H9 (cell line): ENCODE measurements at regions not wholly inside any gene's neighbourhood (a gene's known extent, or its start where the extent isn't known, plus 50 kb on each side); places are given as distances from the start of the nearest gene placed in this dataset.
"Not testable (repeated sequence)": the region's sequence is repeated elsewhere in the genome, so short reads cannot be mapped to it uniquely, and the experiment has no call there.

Experiments used
- DNase-seq: peaks from one replicate; pipeline ENCODE4 v3.0.0-alpha.2; 2017
- H2AFZ ChIP-seq: one replicate; pipeline ENCODE4 v1.6.1; 2013; ENCODE audit warnings: mild to moderate bottlenecking, low read length, control low read depth, moderate library complexity
- H2AK5ac ChIP-seq: 2 replicates; pipeline ENCODE4 v1.6.1; 2013; ENCODE audit warnings: low read length, control low read depth, mixed read lengths; ENCODE audit not compliant: insufficient read length
- H2BK120ac ChIP-seq: one replicate; pipeline ENCODE4 v1.6.1; 2013; ENCODE audit warnings: low read depth, mild to moderate bottlenecking, low read length, control low read depth, inconsistent platforms; ENCODE audit not compliant: poor library complexity, severe bottlenecking
- H2BK12ac ChIP-seq: 2 replicates; pipeline ENCODE4 v1.6.1; 2013; ENCODE audit warnings: low read length, control low read depth, mixed read lengths, low read depth; ENCODE audit not compliant: insufficient read length
- H2BK15ac ChIP-seq: 2 replicates; pipeline ENCODE4 v1.6.1; 2013; ENCODE audit warnings: low read depth, low read length, control low read depth
- H2BK20ac ChIP-seq: one replicate; pipeline ENCODE4 v1.6.1; 2013; ENCODE audit warnings: low read depth, mild to moderate bottlenecking, low read length, control low read depth, inconsistent platforms; ENCODE audit not compliant: poor library complexity, severe bottlenecking
- H2BK5ac ChIP-seq: 2 replicates; pipeline ENCODE4 v1.6.1; 2013; ENCODE audit warnings: low read length, control low read depth, mixed read lengths; ENCODE audit not compliant: insufficient read length
- H3K14ac ChIP-seq: 2 replicates; pipeline ENCODE4 v1.6.1; 2013; ENCODE audit warnings: low read length, control low read depth; ENCODE audit not compliant: insufficient read depth
- H3K18ac ChIP-seq: 2 replicates; pipeline ENCODE4 v1.6.1; 2013; ENCODE audit warnings: low read depth, mild to moderate bottlenecking, mixed read lengths, low read length, control low read depth; ENCODE audit not compliant: insufficient read length
- H3K23ac ChIP-seq: 2 replicates; pipeline ENCODE4 v1.6.1; 2013; ENCODE audit warnings: low read length, control low read depth, mixed read lengths, low read depth; ENCODE audit not compliant: insufficient read length
- H3K23me2 ChIP-seq: 2 replicates; pipeline ENCODE4 v1.6.1; 2013; ENCODE audit warnings: low read depth, mild to moderate bottlenecking, mixed read lengths, low read length, control low read depth; ENCODE audit not compliant: insufficient read length, poor library complexity, severe bottlenecking
- H3K27ac ChIP-seq: 2 replicates; pipeline ENCODE4 v1.5.1; 2013; ENCODE audit warnings: low read length, control low read depth, mixed read lengths, low read depth; ENCODE audit not compliant: insufficient read length
- H3K27me3 ChIP-seq: 2 replicates; pipeline ENCODE4 v1.6.1; 2013; ENCODE audit warnings: low read length, control low read depth, inconsistent platforms; ENCODE audit not compliant: insufficient read depth
- H3K4ac ChIP-seq: 2 replicates; pipeline ENCODE4 v1.6.1; 2013; ENCODE audit warnings: low read depth, mild to moderate bottlenecking, control low read depth, inconsistent platforms, low read length, moderate library complexity
- H3K4me1 ChIP-seq: 2 replicates; pipeline ENCODE4 v1.6.1; 2013; ENCODE audit warnings: low read length, control low read depth, inconsistent platforms; ENCODE audit not compliant: insufficient read depth
- H3K4me2 ChIP-seq: 2 replicates; pipeline ENCODE4 v1.6.1; 2013; ENCODE audit warnings: low read length, control low read depth, mixed read lengths; ENCODE audit not compliant: insufficient read length, insufficient read depth
- H3K56ac ChIP-seq: 2 replicates; pipeline ENCODE4 v1.6.1; 2013; ENCODE audit warnings: low read depth, mild to moderate bottlenecking, mixed read lengths, low read length, control low read depth; ENCODE audit not compliant: insufficient read length
- H3K79me1 ChIP-seq: 2 replicates; pipeline ENCODE4 v1.6.1; 2013; ENCODE audit warnings: low read depth, mild to moderate bottlenecking, moderate library complexity, low read length, control low read depth, inconsistent platforms; ENCODE audit not compliant: insufficient read depth, poor library complexity, severe bottlenecking
- H3K79me2 ChIP-seq: 2 replicates; pipeline ENCODE4 v1.6.1; 2013; ENCODE audit warnings: low read length, control low read depth, inconsistent platforms; ENCODE audit not compliant: insufficient read depth
- H3K9ac ChIP-seq: 2 replicates; pipeline ENCODE4 v1.6.1; 2013; ENCODE audit warnings: low read length, control low read depth, mixed read lengths; ENCODE audit not compliant: insufficient read length; ENCODE audit errors: extremely low read depth
- H3K9me3 ChIP-seq: one replicate; pipeline ENCODE4 v1.6.1; 2013; ENCODE audit warnings: low read depth, low read length, inconsistent platforms; ENCODE audit not compliant: control insufficient read depth
- H3T11ph ChIP-seq: one replicate; pipeline ENCODE4 v1.6.1; 2013; ENCODE audit warnings: mild to moderate bottlenecking, low read length, control low read depth, inconsistent platforms
- H4K20me1 ChIP-seq: one replicate; pipeline ENCODE4 v1.6.1; 2013; ENCODE audit not compliant: control insufficient read depth, insufficient read length, insufficient read depth
- H4K5ac ChIP-seq: 2 replicates; pipeline ENCODE4 v1.6.1; 2013; ENCODE audit warnings: low read depth, mild to moderate bottlenecking, mixed read lengths, low read length, control low read depth; ENCODE audit not compliant: insufficient read length
- H4K8ac ChIP-seq: replicated peaks from 2 replicates; pipeline ENCODE4 v1.6.1; 2013; ENCODE audit warnings: low read length, control low read depth, mixed read lengths, low read depth; ENCODE audit not compliant: insufficient read length
- H4K91ac ChIP-seq: 2 replicates; pipeline ENCODE4 v1.6.1; 2013; ENCODE audit warnings: low read depth, mild to moderate bottlenecking, moderate library complexity, mixed read lengths, low read length, control low read depth; ENCODE audit not compliant: insufficient read length
- H3K27ac Mint-ChIP-seq, 3 experiments: 2 replicates in 2 of 3; 3 replicates in 1 of 3; pipeline ENCODE4 v1.8.0; 2020 to 2021; ENCODE audit warnings: mixed read lengths in 3 of 3, mild to moderate bottlenecking in 1 of 3, moderate library complexity in 1 of 3
- H3K27me3 Mint-ChIP-seq: 2 replicates; pipeline ENCODE4 v1.8.0; 2021; ENCODE audit warnings: low read depth, mild to moderate bottlenecking, moderate library complexity, mixed read lengths
- H3K36me3 Mint-ChIP-seq, 3 experiments: 2 replicates in 2 of 3; 3 replicates in 1 of 3; pipeline ENCODE4 v1.8.0; 2020 to 2021; ENCODE audit warnings: low read depth in 3 of 3, mixed read lengths in 3 of 3; ENCODE audit not compliant: insufficient read depth in 1 of 3
- H3K4me1 Mint-ChIP-seq, 2 experiments: 2 replicates each; pipeline ENCODE4 v1.8.0; 2020; ENCODE audit warnings: mixed read lengths in 2 of 2
- H3K4me3 Mint-ChIP-seq, 2 experiments: 2 replicates in 1 of 2; 3 replicates in 1 of 2; pipeline ENCODE4 v1.8.0; 2020 to 2021; ENCODE audit warnings: mild to moderate bottlenecking in 2 of 2, mixed read lengths in 2 of 2, moderate library complexity in 1 of 2
- H3K9me3 Mint-ChIP-seq, 2 experiments: 2 replicates in 1 of 2; 3 replicates in 1 of 2; pipeline ENCODE4 v1.8.0; 2020; ENCODE audit warnings: mild to moderate bottlenecking in 2 of 2, mixed read lengths in 2 of 2, moderate library complexity in 1 of 2
- WGBS: extraction: QIAGEN DNeasy Blood & Tissue Kit; methylation state at CpG from one replicate; pipeline ENCODE4 v1.1.7; 2013; ENCODE audit warnings: missing lambda C conversion rate, low lambda C conversion rate, mixed read lengths; ENCODE audit not compliant: insufficient read length; ENCODE audit errors: extremely low coverage; 5-methylcytosine and 5-hydroxymethylcytosine counted together
- TF ChIP-seq, protein P1 (sequence below): fragments of 200-600 bp; sonication (generic); conservative IDR thresholded peaks from 3 replicates; pipeline ENCODE4 v1.8.0; 2021; ENCODE audit warnings: antibody characterized with exemption, mild to moderate bottlenecking

DNA sequence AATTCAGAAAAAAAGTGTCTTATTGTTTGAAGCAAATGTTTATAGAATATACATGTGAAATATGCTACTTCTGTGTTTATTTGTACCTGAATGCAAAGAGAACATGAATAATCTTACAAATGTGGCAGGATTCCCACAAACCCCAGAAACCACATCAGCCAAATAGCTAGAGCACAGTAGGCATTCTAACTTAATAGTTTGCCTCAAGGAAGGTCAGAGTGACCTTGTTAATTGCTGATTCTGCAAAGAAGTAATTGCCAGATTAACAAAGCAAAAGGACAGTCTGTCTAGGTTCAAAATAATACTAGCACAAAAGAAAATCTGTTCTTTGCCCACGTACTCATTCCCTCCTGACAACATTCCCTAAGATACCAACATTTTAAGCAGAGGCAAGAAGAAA is 604.0 kb downstream of the PYDC2 start:
- Histone ChIP-seq H3K4me2 (no peak overlapping the region), H2AFZ (no peak overlapping the region)

DNA sequence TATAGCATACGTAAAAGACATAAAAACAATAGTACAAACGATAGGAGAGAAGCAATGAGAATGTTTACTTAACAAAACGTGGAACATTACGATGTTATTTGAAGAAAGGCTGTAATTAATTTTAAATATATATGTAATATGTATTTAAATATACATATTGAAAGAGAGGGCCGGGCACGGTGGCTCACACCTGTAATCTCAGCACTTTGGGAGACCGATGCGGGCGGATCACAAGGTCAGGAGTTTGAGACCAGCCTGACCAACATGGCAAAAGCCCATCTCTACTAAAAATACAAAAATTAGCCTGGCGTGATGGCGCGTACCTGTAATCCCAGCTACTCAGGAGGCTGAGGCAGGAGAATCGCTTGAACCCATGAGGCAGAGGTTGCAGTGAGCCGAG is 605.3 kb downstream of the PYDC2 start:
- peaks cover 13 to 16% of the 10 kb centered on the region in 2 experiments for H3K4me1 Mint-ChIP-seq

More for the DNA sequence above, 604.0 kb downstream of the PYDC2 start:
- no CpG with 5 or more reads among the region's 1 CpG for WGBS
- Histone ChIP-seq H2BK15ac (no peak overlapping the region), H2BK5ac (no peak overlapping the region), H3K23ac (no peak overlapping the region), H3K27me3 (no peaks in the 10 kb centered on the region), H4K8ac (no peak overlapping the region), H3K79me1 (no peaks in the 10 kb centered on the region), H3K4me1 (no peaks in the 10 kb centered on the region), H4K20me1 (no peaks in the 10 kb centered on the region), H3K14ac (no peak overlapping the region), H2AK5ac (no peak overlapping the region), H2BK20ac (no peak overlapping the region), H3K4ac (no peak overlapping the region), H3K56ac (no peak overlapping the region), H3K79me2 (no peaks in the 10 kb centered on the region), H4K5ac (no peak overlapping the region), H3K9ac (no peak overlapping the region), H2BK12ac (no peak overlapping the region), H3T11ph (no peak overlapping the region), H4K91ac (no peak overlapping the region), H3K9me3 (no peaks in the 10 kb centered on the region), H2BK120ac (no peak overlapping the region), H3K23me2 (no peaks in the 10 kb centered on the region), H3K27ac (no peak overlapping the region), H3K18ac (no peak overlapping the region)
- H3K4me1 Mint-ChIP-seq = peaks cover 15 to 18% of the 10 kb centered on the region in 2 experiments
- H3K9me3 Mint-ChIP-seq = no peaks in the 10 kb centered on the region
- TF ChIP-seq, protein P1, sequence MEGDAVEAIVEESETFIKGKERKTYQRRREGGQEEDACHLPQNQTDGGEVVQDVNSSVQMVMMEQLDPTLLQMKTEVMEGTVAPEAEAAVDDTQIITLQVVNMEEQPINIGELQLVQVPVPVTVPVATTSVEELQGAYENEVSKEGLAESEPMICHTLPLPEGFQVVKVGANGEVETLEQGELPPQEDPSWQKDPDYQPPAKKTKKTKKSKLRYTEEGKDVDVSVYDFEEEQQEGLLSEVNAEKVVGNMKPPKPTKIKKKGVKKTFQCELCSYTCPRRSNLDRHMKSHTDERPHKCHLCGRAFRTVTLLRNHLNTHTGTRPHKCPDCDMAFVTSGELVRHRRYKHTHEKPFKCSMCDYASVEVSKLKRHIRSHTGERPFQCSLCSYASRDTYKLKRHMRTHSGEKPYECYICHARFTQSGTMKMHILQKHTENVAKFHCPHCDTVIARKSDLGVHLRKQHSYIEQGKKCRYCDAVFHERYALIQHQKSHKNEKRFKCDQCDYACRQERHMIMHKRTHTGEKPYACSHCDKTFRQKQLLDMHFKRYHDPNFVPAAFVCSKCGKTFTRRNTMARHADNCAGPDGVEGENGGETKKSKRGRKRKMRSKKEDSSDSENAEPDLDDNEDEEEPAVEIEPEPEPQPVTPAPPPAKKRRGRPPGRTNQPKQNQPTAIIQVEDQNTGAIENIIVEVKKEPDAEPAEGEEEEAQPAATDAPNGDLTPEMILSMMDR = no peak
- no peaks in the 10 kb centered on the region for H3K36me3 Mint-ChIP-seq
- H3K27ac Mint-ChIP-seq = no peak overlapping the region
- no peaks in the 10 kb centered on the region for H3K27me3 Mint-ChIP-seq
- no peak for DNase-seq
- no peak overlapping the region for H3K4me3 Mint-ChIP-seq

More for the DNA sequence above, 605.3 kb downstream of the PYDC2 start:
- H4K20me1 ChIP-seq, H2BK5ac ChIP-seq, H3K9me3 Mint-ChIP-seq, H4K8ac ChIP-seq, H3K9me3 ChIP-seq, H3K23me2 ChIP-seq, H2BK120ac ChIP-seq, H3K56ac ChIP-seq, H3K36me3 Mint-ChIP-seq, H3K79me2 ChIP-seq, H2BK15ac ChIP-seq, H3K23ac ChIP-seq, H3K18ac ChIP-seq, H3K27me3 ChIP-seq, H3K14ac ChIP-seq, H3K4ac ChIP-seq, H3K27ac ChIP-seq, H3K27ac Mint-ChIP-seq, H3T11ph ChIP-seq, H2BK12ac ChIP-seq, H4K5ac ChIP-seq, H2AFZ ChIP-seq, H3K4me1 ChIP-seq, H3K4me2 ChIP-seq, H3K4me3 Mint-ChIP-seq, H3K79me1 ChIP-seq, H4K91ac ChIP-seq, DNase-seq, H2AK5ac ChIP-seq, H3K9ac ChIP-seq, H3K27me3 Mint-ChIP-seq, H2BK20ac ChIP-seq: not testable (repeated sequence)
- WGBS = no CpG with 5 or more reads among the region's 14 CpGs
